Lower leg skin (tissue), 4 donors: ENCODE measurements at regions not wholly inside any gene's neighbourhood (a gene's known extent, or its start where the extent isn't known, plus 50 kb on each side); places are given as distances from the start of the nearest gene placed in this dataset.

Experiments
- DNase-seq, 2 donors: peaks; one replicate each; pipeline ENCODE4 v3.0.0-alpha.2; 2019; ENCODE audit warnings: low spot score in 2 of 2
- H3K4me3 ChIP-seq: fragments of 200-600 bp; sonication (generic); 2 replicates; pipeline ENCODE4 v1.5.1; 2017; ENCODE audit warnings: mild to moderate bottlenecking, low read depth; ENCODE audit not compliant: poor library complexity, severe bottlenecking
- POLR2A ChIP-seq, 2 donors: fragments of 450-650 bp; IDR thresholded peaks; one replicate each; pipeline ENCODE4 v1.6.1; 2016 to 2017; ENCODE audit warnings: antibody characterized with exemption in 2 of 2, mild to moderate bottlenecking in 1 of 2, moderate library complexity in 1 of 2
- WGBS, 2 donors: methylation state at CpG; one replicate each; pipeline ENCODE4 v1.1.5; 2018; 5-methylcytosine and 5-hydroxymethylcytosine counted together
- intact Hi-C: fragments of 100-400 bp; cut with DNase I; formaldehyde crosslinking; loops from one replicate; pipeline ENCODE4 v1.15.0; 2023; ENCODE audit warnings: low total_unique reads
- TF ChIP-seq, protein P1 (sequence below), 3 donors: fragments of 450-650 bp; IDR thresholded peaks; one replicate each; pipeline ENCODE4 v1.5.1; 2016; ENCODE audit warnings: antibody characterized with exemption in 3 of 3, mild to moderate bottlenecking in 3 of 3, moderate library complexity in 2 of 3

GRCh38 chr5:171713152-171713551 is 72.5 kb upstream of the SMIM23 start:
- intact Hi-C loops = no loop called here
- DNase-seq = no peak
- no peak overlapping the region for H3K4me3 ChIP-seq
- TF ChIP-seq, protein P1, sequence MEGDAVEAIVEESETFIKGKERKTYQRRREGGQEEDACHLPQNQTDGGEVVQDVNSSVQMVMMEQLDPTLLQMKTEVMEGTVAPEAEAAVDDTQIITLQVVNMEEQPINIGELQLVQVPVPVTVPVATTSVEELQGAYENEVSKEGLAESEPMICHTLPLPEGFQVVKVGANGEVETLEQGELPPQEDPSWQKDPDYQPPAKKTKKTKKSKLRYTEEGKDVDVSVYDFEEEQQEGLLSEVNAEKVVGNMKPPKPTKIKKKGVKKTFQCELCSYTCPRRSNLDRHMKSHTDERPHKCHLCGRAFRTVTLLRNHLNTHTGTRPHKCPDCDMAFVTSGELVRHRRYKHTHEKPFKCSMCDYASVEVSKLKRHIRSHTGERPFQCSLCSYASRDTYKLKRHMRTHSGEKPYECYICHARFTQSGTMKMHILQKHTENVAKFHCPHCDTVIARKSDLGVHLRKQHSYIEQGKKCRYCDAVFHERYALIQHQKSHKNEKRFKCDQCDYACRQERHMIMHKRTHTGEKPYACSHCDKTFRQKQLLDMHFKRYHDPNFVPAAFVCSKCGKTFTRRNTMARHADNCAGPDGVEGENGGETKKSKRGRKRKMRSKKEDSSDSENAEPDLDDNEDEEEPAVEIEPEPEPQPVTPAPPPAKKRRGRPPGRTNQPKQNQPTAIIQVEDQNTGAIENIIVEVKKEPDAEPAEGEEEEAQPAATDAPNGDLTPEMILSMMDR (IDR thresholded peaks at IDR 0.05) = no peak
- TF ChIP-seq POLR2A (IDR thresholded peaks at IDR 0.05) = no peak
- 78% methylated on average over 2 of the region's 2 CpGs for WGBS, 2 donors

DNA sequence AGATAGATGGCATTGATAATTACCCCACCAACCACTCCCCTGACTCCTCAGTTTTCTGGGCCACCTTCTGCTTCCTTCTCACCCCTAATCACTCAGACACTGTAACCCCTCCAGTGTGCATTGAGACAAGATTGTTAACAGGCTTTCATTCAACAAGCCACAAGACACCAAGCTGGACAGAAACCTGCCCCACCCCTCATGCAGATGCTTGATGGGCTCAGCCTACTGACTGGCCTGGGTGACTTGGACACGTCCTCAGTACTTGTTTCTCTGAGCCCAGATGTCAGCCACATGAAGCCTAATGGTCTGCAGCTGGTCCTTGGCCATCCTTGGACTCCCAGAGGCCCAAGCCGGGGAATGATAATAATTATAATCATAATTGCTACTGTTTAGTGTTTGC is 71.4 kb upstream of the SMIM23 start:
- no peak for TF ChIP-seq POLR2A (IDR thresholded peaks at IDR 0.05)
- TF ChIP-seq, protein P1 (IDR thresholded peaks at IDR 0.05) = no peak
- H3K4me3 ChIP-seq = no peak overlapping the region
- 64 to 71% methylated on average over 2 of the region's 2 CpGs for WGBS, 2 donors
- peak; percentile 12 to 79 for DNase-seq
- intact Hi-C loops = no loop called here

DNA sequence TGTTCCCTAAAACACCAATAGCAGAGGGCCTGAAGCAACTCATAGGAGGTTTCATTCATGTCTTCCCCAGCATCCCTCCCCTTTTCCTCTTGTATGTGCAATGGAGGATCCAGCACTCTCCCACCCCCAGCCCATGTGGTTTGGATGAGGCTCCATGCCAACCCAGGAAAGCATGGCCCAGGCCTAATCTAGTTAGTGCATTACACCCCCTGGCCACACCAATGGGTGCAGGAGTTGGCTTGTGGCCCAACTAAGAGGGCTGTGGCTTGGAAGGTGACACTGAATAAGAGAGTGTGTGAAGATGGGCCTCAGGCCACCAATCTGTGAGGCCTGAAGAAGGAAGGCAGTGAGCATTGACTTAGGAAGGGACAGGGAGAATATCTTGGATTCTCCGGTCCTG is 70.8 kb upstream of the SMIM23 start:
- intact Hi-C loops = no loop called here
- no peak for TF ChIP-seq POLR2A (IDR thresholded peaks at IDR 0.05)
- TF ChIP-seq, protein P1 (IDR thresholded peaks at IDR 0.05) = no peak
- DNase-seq = peak; percentile 11 to 66
- 85 to 90% methylated on average over 1 of the region's 1 CpG for WGBS, 2 donors
- H3K4me3 ChIP-seq = no peak overlapping the region

GRCh38 chr5:171715551-171715950 is 70.1 kb upstream of the SMIM23 start:
- 89 to 90% methylated on average over 4 of the region's 4 CpGs for WGBS, 2 donors
- intact Hi-C loops = no loop called here
- DNase-seq = peak in 1 of 2 donors; percentile 29
- TF ChIP-seq, protein P1 (IDR thresholded peaks at IDR 0.05) = no peak
- TF ChIP-seq POLR2A (IDR thresholded peaks at IDR 0.05) = no peak
- no peak overlapping the region for H3K4me3 ChIP-seq

GRCh38 chr5:171720086-171720485 is 65.5 kb upstream of the SMIM23 start:
- TF ChIP-seq, protein P1 (IDR thresholded peaks at IDR 0.05) = no peak
- intact Hi-C loops = no loop called here
- WGBS, 2 donors = 76 to 87% methylated on average over 5 to 6 of the region's 6 CpGs
- no peak overlapping the region for H3K4me3 ChIP-seq
- DNase-seq = peak in 1 of 2 donors; percentile 64

DNA sequence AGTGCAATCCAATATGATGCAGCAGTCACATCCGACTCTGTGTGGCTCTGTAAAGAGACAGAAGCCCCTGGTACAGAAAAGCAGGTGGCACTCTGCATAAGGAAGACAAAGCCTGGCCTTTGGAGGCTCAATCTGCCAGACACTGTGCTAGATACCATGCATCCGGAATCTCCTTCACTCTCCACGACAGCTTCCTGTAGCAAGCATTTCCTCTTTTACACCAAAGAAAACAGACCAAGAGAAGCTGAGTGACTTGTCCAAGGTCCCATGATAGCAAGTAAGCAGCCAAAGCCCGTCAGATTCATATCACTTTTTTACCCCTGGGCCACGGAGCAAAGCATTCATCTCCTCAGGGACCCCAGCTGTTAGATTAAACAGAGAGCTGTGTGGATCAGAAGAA is 64.2 kb upstream of the SMIM23 start:
- no peak overlapping the region for H3K4me3 ChIP-seq
- no peak for TF ChIP-seq POLR2A (IDR thresholded peaks at IDR 0.05)
- TF ChIP-seq, protein P1 (IDR thresholded peaks at IDR 0.05) = no peak
- 39 to 53% methylated on average over 5 of the region's 5 CpGs for WGBS, 2 donors
- no peak for DNase-seq
- intact Hi-C loops = no loop called here
